ENCODE measurements at regions not wholly inside any gene's neighbourhood (a gene's known extent, or its start where the extent isn't known, plus 50 kb on each side); places are given as distances from the start of the nearest gene placed in this dataset.
"Not testable (repeated sequence)": the region's sequence is repeated elsewhere in the genome, so short reads cannot be mapped to it uniquely, and the experiment has no call there.

DNA sequence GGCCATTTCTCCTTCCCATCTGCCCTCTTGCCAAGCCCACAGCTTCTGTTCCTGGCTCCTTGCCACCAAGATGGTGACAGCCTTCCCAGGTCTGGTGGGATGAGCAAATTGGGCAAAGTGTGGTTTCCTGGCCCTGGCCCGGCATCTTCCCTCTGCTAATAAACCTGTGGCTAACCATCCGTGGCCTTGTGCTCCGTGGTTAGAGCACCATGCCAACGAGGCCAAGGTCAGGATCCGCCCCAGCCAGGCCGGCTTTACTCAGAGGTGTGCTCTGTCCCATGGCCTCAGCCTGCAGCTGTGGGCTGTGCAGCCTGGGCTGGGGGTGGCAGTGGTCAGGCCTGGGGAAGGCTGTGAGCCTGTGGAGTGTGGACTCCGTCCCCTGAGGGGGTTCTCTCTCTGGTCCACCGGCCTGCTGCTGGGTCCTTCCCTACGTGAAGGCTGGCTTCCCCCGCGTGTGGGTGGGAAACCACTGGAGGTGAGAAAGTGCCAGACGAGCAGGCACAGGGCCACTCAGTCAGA, 117.4 kb downstream of the VEGFA start:
- DNase-seq (ENCODE audit: low read depth, low spot score), result no peak
- H3K4me3 ChIP-seq (ENCODE audit: low read length), result no peak overlapping the region

DNA sequence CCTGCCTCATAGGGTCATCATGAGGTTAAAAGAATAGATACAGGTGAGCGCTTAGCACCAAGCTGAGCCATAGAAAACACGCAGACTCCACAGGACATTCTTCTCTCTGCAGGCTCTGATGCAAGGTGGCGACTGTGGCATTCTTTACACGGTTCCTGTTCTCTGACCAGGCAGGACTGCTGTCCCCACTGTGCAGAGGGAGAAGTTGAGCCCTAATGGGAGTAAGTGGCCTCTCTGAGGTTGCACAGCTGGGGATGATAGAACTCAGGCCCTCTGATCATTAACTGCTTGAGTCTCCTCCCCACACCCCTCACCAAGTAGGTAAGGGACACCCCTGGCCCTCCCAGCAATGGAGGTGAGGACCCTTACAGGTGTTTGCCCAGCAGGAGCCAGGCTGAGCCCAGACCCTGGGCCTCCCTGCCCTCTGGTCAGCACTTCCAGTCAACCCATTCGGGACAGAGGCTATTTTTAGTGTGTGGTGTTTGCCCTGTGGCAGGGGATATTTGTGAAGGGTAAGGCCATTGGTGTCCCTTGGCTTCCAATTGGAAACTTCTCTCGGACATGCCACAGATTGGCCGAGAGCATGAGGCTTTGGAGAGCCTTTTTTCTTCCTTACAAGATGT, 116.8 kb downstream of the VEGFA start:
- no peak for DNase-seq (ENCODE audit: low read depth, low spot score)
- no peak overlapping the region for H3K4me3 ChIP-seq (ENCODE audit: low read length)

DNA sequence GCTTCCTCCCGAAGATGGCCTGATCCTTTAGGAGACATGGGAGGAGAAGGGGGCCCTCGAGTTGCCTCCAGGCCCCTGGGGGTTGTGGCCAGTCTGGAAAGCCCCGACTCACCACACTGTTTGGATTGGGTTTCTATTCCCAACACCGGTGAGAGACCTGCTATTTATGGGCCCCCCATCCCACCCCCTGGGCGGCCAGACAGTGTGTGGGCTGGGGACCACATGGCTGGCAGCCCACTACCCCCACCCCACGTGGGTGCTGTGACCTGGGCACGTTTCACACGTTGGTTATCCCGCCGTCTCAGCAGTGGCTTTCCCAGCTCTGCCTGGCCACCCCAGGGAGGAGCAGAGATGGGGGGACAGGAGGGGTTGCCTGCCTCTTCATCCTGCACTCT, 116.1 kb downstream of the VEGFA start:
- no peak overlapping the region for H3K4me3 ChIP-seq (ENCODE audit: low read length)
- DNase-seq (ENCODE audit: low read depth, low spot score), result no peak

- H3K4me3 ChIP-seq (ENCODE audit: low read length), result no peak overlapping the region
Observed at GRCh38 chr6:43885399-43886066, 115.5 kb downstream of the VEGFA start.

DNA sequence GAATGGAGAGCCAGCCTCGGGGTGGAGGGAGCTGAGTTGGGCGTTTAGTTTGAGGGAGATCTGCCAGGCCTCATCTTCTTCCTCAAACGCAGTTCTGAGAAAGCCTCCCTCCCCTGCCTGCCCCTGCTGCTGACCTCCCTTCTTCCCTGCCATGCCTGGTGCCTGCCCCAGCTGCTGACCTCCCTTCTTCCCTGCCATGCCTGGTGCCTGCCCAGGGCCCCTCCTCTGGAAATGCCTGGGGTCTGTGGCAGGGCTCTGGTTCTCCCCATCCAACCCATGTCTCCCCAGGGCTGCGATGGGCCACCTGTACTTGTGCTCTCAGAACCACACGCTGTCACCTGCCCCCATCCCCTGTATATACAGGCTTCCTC, 114.6 kb downstream of the VEGFA start:
- DNase-seq (ENCODE audit: low read depth, low spot score), result no peak
- H3K4me3 ChIP-seq (ENCODE audit: low read length), result no peak overlapping the region

More at GRCh38 chr6:43885399-43886066, 115.5 kb downstream of the VEGFA start:
- no peak for DNase-seq (ENCODE audit: low read depth, low spot score)

DNA sequence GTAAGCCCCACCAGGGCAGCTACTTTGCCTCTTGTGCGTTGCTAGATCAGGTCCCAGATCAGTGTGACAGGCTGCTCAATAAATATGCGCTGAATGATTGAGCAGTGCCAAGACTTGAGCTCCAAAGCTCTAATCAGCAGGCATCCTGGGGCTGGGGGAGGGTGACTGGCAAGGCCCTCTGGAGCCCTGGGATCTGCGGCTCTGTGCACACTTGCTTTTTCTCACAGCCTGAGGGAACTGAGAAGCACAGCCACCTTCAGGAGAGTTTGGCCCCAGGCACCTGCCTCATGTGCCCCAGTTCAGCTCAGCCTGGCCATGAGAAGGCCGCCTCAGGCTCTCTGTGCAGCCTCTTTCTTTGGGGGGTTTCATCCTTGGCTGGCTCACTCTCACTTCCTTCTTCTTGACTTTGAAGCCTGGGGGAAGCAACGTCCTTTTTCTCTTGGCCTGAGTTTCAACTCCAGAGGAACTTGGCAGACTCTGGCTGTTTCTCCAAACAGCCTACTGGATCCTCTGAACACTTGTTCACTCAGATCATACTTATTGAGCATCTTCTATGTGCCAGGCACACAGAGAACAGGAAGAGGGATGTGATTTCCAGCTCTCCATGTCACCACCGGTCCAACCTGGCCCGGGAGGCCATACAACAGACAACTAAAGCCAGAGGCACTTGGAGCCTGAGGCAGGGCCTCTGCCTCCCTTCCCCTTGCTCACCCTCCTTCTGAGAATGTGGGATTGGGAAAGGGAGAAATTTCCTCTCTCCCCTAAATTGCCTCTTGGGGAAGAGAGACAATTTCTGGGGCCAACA, 114.0 kb downstream of the VEGFA start:
- DNase-seq (ENCODE audit: low read depth, low spot score), result no peak
- no peak overlapping the region for H3K4me3 ChIP-seq (ENCODE audit: low read length)

- H3K4me3 ChIP-seq (ENCODE audit: low read length); DNase-seq (ENCODE audit: low read depth, low spot score): not testable (repeated sequence)
Observed at GRCh38 chr6:43882690-43883448, 112.9 kb downstream of the VEGFA start.

- no peak overlapping the region for H3K4me3 ChIP-seq (ENCODE audit: low read length)
- no peak for DNase-seq (ENCODE audit: low read depth, low spot score)
Observed at GRCh38 chr6:43880236-43881137, 110.5 kb downstream of the VEGFA start.

GRCh38 chr6:43879722-43880121, 109.7 kb downstream of the VEGFA start:
- no peak overlapping the region for H3K4me3 ChIP-seq (ENCODE audit: low read length)
- no peak for DNase-seq (ENCODE audit: low read depth, low spot score)

- H3K4me3 ChIP-seq (ENCODE audit: low read length), result no peak overlapping the region
- no peak for DNase-seq (ENCODE audit: low read depth, low spot score)
Observed at GRCh38 chr6:43878823-43879495, 108.9 kb downstream of the VEGFA start.

GRCh38 chr6:43878127-43878634, 108.2 kb downstream of the VEGFA start:
- DNase-seq (ENCODE audit: low read depth, low spot score), result no peak
- no peak overlapping the region for H3K4me3 ChIP-seq (ENCODE audit: low read length)

DNA sequence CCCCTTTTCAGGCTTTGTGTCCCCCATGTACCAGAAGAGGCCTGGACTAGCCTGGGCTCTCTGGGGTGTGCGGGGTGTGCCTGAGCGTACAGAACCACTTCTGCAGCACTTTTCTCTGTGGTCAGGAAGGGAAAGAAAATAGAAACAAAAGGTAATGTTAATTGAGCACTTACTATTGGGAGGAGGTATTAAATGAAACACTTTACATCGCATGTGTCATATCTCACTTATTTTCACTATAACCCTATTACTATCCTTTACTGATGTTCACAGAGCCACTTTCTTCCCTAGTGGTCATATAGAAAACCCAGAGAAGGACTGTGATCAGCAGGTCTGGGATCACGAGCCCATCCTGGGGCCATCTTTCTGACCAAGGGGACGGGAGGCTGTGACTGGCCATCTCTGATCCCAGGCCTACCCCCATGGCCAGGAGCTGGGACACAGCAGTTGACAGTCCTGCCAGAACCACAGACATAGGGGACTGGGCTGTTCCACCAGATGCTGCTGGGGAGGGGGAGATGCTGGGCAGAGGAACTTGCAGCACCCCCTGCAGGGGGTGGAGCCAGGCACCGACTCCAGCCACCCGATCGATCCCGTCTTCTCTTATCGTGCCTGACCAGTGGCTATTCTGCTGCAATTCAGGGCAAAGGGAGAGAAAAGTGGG, 107.6 kb downstream of the VEGFA start:
- DNase-seq (ENCODE audit: low read depth, low spot score), result no peak
- no peak overlapping the region for H3K4me3 ChIP-seq (ENCODE audit: low read length)

GRCh38 chr6:43877036-43877435, 107.0 kb downstream of the VEGFA start:
- H3K4me3 ChIP-seq (ENCODE audit: low read length), result no peak overlapping the region
- no peak for DNase-seq (ENCODE audit: low read depth, low spot score)

DNA sequence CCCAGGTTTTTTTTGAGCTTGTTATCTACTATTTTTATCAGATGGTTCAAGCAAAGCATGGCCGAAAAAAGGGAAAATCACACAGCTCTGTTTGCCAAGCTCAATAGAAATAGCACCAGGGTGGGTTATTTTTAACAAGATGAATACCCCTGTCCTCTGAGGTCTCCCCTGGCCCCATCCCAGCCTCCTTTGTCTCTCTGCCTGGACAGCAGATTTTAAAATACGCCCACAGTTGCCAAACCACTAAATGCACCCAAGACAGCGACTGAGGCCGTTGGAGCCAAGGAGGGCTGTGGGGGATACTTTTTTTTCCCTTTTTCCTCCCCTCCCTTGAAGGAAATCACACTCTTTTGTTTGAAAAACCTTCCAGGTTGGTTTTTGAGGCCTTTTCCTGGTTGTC, 106.6 kb downstream of the VEGFA start:
- DNase-seq (ENCODE audit: low read depth, low spot score), result no peak
- no peak overlapping the region for H3K4me3 ChIP-seq (ENCODE audit: low read length)

- no peak overlapping the region for H3K4me3 ChIP-seq (ENCODE audit: low read length)
- DNase-seq (ENCODE audit: low read depth, low spot score), result no peak
Observed at GRCh38 chr6:43875849-43876572, 106.0 kb downstream of the VEGFA start.

- no peak overlapping the region for H3K4me3 ChIP-seq (ENCODE audit: low read length)
- DNase-seq (ENCODE audit: low read depth, low spot score), result no peak
Observed at GRCh38 chr6:43874814-43875590, 105.0 kb downstream of the VEGFA start.
